ENCODE measurements at regions not wholly inside any gene's neighbourhood (a gene's known extent, or its start where the extent isn't known, plus 50 kb on each side); places are given as distances from the start of the nearest gene placed in this dataset.

- TF ChIP-seq ZNF274 (IDR thresholded peaks at IDR 0.05; ENCODE audit: low read depth, low read length) (no peak), YY1 (IDR thresholded peaks at IDR 0.05; ENCODE audit: insufficient read depth, insufficient read length) (no peak)
Measured at GRCh38 chr6:125587666-125588632, 161.5 kb upstream of the HEY2 start.

All from NT2/D1 (cell line).